ENCODE measurements at regions not wholly inside any gene's neighbourhood (a gene's known extent, or its start where the extent isn't known, plus 50 kb on each side); places are given as distances from the start of the nearest gene placed in this dataset.

DNA sequence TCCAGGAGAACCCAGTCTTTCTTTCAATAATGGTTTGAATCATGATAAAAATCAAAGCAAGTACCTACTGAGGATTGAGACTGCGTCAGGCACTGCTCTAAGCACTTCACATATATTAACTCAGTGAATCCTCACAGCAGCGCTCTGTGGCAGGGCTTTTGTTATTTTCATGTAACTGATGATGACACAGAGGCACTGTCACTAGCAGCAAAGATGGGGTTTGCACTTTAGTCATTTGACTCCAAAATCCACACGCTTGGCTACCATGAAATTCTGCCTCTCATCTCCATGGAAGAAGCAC is 98.8 kb upstream of the GSC start:
- Histone ChIP-seq H3K4ac (replicated peaks; ENCODE audit: insufficient read length, low read depth, low read length) (no peak overlapping the region), H3K27me3 (replicated peaks in 1 of 4; ENCODE audit: control insufficient read depth in 3 of 4, extremely low read depth in 1 of 4, insufficient read depth in 3 of 4, low read length in 3 of 4) (no peaks in the 10 kb centered on the region), H2AK5ac (ENCODE audit: low read depth, low read length) (no peak overlapping the region), H3K56ac (replicated peaks; ENCODE audit: insufficient read length, low read depth, low read length) (no peak overlapping the region), H3K9me3 (ENCODE audit: insufficient read depth in 2 of 2, low read depth in 1 of 2, low read length in 1 of 2) (no peaks in the 10 kb centered on the region), H3K4me3 (ENCODE audit: extremely low read depth in 1 of 4, insufficient read depth in 2 of 4, low read depth in 3 of 4, low read length in 4 of 4) (no peak overlapping the region), H3K4me1 (replicated peaks in 1 of 4; ENCODE audit: control insufficient read depth in 3 of 4, insufficient read depth in 4 of 4, low read length in 3 of 4) (peaks cover 0 to 7% (median 5%) of the 10 kb centered on the region in 4 experiments; a peak in 4 of 7 replicates), H4K20me1 (replicated peaks in 1 of 2; ENCODE audit: control insufficient read depth in 1 of 2, insufficient read depth in 2 of 2, low read length in 2 of 2) (peaks cover 0 to 3% of the 10 kb centered on the region in 2 experiments), H2AFZ (ENCODE audit: low read length) (no peak overlapping the region), H2BK5ac (ENCODE audit: low read depth, low read length) (no peak overlapping the region), H3K27ac (ENCODE audit: low read depth, low read length) (no peak overlapping the region), H2BK20ac (ENCODE audit: low read length) (no peak overlapping the region), H3K9ac (replicated peaks in 1 of 4; ENCODE audit: extremely low read depth in 1 of 4, low read depth in 3 of 4, low read length in 3 of 4) (no peak overlapping the region), H3K23me2 (ENCODE audit: low read depth, low read length) (no peaks in the 10 kb centered on the region; the same call in 1 of the 2 replicates), H4K5ac (ENCODE audit: insufficient read length, low read depth, low read length) (no peak overlapping the region), H2BK15ac (ENCODE audit: low read length) (no peak overlapping the region), H3K79me2 (ENCODE audit: control insufficient read depth in 1 of 2, insufficient read depth in 2 of 2, low read length in 2 of 2) (no peaks in the 10 kb centered on the region), H3K4me2 (ENCODE audit: insufficient read depth in 1 of 2, low read depth in 2 of 2, low read length in 2 of 2) (no peak overlapping the region), H3K79me1 (ENCODE audit: low read depth, low read length) (no peaks in the 10 kb centered on the region), H3K14ac (ENCODE audit: insufficient read length) (no peak overlapping the region), H2BK12ac (ENCODE audit: low read depth, low read length) (no peak overlapping the region), H3K36me3 (ENCODE audit: control insufficient read depth in 2 of 4, insufficient read depth in 4 of 4, low read length in 3 of 4) (no peaks in the 10 kb centered on the region), H2BK120ac (replicated peaks; ENCODE audit: low read depth, low read length) (no peak overlapping the region), H3K23ac (ENCODE audit: insufficient read length) (no peak overlapping the region), H3K18ac (ENCODE audit: extremely low read depth, low read length) (no peak overlapping the region), H4K91ac (replicated peaks; ENCODE audit: insufficient read length, low read length) (no peak overlapping the region), H4K8ac (ENCODE audit: extremely low read depth, insufficient read depth, low read length) (no peak overlapping the region)
- 90% methylated on average over 3 of the region's 3 CpGs; no CpG with 5 or more reads in 1 of the 2 experiments for WGBS, 2 experiments (ENCODE audit: extremely low coverage in 1 of 2, insufficient coverage in 1 of 2, insufficient read length in 1 of 2, insufficient replicate concordance in 2 of 2, low coverage in 1 of 2, low lambda C conversion rate in 2 of 2, missing lambda C conversion rate in 1 of 2)
- FAIRE-seq (no peak), DNase-seq (ENCODE audit: low read depth in 1 of 2, low spot score in 2 of 2) (no peak)
- ChIA-PET POLR2A (ENCODE audit: partially characterized antibody) (no interaction called here), CTCF (ENCODE audit: partially characterized antibody) (interaction anchor here (1.4 kb wide), 1 partner anchor 114 kb away, joined by 3 read pairs; no protein-coding TSS in a partner anchor)
- TF ChIP-seq, protein P1, sequence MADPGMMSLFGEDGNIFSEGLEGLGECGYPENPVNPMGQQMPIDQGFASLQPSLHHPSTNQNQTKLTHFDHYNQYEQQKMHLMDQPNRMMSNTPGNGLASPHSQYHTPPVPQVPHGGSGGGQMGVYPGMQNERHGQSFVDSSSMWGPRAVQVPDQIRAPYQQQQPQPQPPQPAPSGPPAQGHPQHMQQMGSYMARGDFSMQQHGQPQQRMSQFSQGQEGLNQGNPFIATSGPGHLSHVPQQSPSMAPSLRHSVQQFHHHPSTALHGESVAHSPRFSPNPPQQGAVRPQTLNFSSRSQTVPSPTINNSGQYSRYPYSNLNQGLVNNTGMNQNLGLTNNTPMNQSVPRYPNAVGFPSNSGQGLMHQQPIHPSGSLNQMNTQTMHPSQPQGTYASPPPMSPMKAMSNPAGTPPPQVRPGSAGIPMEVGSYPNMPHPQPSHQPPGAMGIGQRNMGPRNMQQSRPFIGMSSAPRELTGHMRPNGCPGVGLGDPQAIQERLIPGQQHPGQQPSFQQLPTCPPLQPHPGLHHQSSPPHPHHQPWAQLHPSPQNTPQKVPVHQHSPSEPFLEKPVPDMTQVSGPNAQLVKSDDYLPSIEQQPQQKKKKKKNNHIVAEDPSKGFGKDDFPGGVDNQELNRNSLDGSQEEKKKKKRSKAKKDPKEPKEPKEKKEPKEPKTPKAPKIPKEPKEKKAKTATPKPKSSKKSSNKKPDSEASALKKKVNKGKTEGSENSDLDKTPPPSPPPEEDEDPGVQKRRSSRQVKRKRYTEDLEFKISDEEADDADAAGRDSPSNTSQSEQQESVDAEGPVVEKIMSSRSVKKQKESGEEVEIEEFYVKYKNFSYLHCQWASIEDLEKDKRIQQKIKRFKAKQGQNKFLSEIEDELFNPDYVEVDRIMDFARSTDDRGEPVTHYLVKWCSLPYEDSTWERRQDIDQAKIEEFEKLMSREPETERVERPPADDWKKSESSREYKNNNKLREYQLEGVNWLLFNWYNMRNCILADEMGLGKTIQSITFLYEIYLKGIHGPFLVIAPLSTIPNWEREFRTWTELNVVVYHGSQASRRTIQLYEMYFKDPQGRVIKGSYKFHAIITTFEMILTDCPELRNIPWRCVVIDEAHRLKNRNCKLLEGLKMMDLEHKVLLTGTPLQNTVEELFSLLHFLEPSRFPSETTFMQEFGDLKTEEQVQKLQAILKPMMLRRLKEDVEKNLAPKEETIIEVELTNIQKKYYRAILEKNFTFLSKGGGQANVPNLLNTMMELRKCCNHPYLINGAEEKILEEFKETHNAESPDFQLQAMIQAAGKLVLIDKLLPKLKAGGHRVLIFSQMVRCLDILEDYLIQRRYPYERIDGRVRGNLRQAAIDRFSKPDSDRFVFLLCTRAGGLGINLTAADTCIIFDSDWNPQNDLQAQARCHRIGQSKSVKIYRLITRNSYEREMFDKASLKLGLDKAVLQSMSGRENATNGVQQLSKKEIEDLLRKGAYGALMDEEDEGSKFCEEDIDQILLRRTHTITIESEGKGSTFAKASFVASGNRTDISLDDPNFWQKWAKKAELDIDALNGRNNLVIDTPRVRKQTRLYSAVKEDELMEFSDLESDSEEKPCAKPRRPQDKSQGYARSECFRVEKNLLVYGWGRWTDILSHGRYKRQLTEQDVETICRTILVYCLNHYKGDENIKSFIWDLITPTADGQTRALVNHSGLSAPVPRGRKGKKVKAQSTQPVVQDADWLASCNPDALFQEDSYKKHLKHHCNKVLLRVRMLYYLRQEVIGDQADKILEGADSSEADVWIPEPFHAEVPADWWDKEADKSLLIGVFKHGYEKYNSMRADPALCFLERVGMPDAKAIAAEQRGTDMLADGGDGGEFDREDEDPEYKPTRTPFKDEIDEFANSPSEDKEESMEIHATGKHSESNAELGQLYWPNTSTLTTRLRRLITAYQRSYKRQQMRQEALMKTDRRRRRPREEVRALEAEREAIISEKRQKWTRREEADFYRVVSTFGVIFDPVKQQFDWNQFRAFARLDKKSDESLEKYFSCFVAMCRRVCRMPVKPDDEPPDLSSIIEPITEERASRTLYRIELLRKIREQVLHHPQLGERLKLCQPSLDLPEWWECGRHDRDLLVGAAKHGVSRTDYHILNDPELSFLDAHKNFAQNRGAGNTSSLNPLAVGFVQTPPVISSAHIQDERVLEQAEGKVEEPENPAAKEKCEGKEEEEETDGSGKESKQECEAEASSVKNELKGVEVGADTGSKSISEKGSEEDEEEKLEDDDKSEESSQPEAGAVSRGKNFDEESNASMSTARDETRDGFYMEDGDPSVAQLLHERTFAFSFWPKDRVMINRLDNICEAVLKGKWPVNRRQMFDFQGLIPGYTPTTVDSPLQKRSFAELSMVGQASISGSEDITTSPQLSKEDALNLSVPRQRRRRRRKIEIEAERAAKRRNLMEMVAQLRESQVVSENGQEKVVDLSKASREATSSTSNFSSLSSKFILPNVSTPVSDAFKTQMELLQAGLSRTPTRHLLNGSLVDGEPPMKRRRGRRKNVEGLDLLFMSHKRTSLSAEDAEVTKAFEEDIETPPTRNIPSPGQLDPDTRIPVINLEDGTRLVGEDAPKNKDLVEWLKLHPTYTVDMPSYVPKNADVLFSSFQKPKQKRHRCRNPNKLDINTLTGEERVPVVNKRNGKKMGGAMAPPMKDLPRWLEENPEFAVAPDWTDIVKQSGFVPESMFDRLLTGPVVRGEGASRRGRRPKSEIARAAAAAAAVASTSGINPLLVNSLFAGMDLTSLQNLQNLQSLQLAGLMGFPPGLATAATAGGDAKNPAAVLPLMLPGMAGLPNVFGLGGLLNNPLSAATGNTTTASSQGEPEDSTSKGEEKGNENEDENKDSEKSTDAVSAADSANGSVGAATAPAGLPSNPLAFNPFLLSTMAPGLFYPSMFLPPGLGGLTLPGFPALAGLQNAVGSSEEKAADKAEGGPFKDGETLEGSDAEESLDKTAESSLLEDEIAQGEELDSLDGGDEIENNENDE (IDR thresholded peaks at IDR 0.05; ENCODE audit: insufficient replicate concordance, low read length): no peak

All from H1 (cell line).